ENCODE measurements at regions not wholly inside any gene's neighbourhood (a gene's known extent, or its start where the extent isn't known, plus 50 kb on each side); places are given as distances from the start of the nearest gene placed in this dataset.

DNA sequence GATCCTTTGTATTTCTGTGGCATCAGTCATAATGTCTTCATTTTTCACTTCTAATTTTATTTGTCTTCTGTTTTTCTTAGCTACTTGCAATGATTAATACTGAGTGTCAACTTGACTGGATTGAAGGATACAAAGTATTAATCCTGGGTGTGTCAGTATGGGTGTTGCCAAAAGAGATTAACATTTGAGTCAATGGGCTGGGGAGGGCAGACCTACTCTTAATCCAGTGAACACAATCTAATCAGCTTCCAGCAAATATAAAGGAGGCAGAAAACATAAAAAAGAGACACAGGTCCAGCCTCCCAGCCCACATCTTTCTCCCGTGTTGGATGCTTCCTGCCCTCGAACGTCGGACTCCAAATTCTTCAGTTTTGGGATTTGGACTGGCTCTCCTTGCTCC, 640.9 kb upstream of the MIR17HG start:
- no peak overlapping the region for H3K4me3 ChIP-seq (ENCODE audit: insufficient read length, low read depth)
- no peak overlapping the region for H3K9ac ChIP-seq (ENCODE audit: insufficient read length, low read depth)
- no peaks in the 10 kb centered on the region for H3K4me1 ChIP-seq (ENCODE audit: insufficient read depth, insufficient read length)
- DNase-seq (ENCODE audit: low read depth, low spot score), result no peak
- H3K9me3 ChIP-seq (ENCODE audit: insufficient read depth, low read length), result no peaks in the 10 kb centered on the region
- no peaks in the 10 kb centered on the region for H3K27me3 ChIP-seq (ENCODE audit: insufficient read depth, insufficient read length)
- TF ChIP-seq YY1 (IDR thresholded peaks at IDR 0.05; ENCODE audit: insufficient read depth, insufficient read length) (no peak), SUZ12 (IDR thresholded peaks at IDR 0.05; ENCODE audit: extremely low read depth, insufficient read depth, insufficient read length) (no peak)
- no peaks in the 10 kb centered on the region for H3K36me3 ChIP-seq (ENCODE audit: insufficient read depth, insufficient read length, low read length)

GRCh38 chr13:90708128-90708527, 639.4 kb upstream of the MIR17HG start:
- no peaks in the 10 kb centered on the region for H3K9me3 ChIP-seq (ENCODE audit: insufficient read depth, low read length)
- H3K36me3 ChIP-seq (ENCODE audit: insufficient read depth, insufficient read length, low read length), result no peaks in the 10 kb centered on the region
- DNase-seq (ENCODE audit: low read depth, low spot score), result no peak
- H3K4me3 ChIP-seq (ENCODE audit: insufficient read length, low read depth), result no peak overlapping the region
- TF ChIP-seq YY1 (IDR thresholded peaks at IDR 0.05; ENCODE audit: insufficient read depth, insufficient read length), result no peak
- no peak overlapping the region for H3K9ac ChIP-seq (ENCODE audit: insufficient read length, low read depth)
- no peaks in the 10 kb centered on the region for H3K27me3 ChIP-seq (ENCODE audit: insufficient read depth, insufficient read length)
- no peaks in the 10 kb centered on the region for H3K4me1 ChIP-seq (ENCODE audit: insufficient read depth, insufficient read length)

DNA sequence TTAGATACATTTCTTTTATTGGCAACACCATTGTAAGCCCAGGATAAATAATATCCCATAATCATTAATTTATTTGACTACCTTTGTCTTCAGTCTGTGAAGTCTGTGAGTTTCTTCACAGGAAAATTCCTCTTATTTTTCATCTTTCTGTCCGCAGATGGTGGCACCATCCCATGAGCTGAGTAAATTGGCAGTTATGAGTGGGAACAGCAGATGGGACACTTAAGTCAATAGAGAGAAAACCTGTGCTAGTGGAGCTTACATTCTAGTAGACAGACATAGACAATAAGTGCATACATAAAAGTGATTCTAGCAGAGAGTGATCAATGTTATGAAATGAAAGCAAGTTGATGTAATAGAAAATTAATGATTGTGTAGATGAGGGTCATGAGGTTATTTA, 638.2 kb upstream of the MIR17HG start:
- Histone ChIP-seq H3K36me3 (ENCODE audit: insufficient read depth, insufficient read length, low read length) (no peaks in the 10 kb centered on the region), H3K4me1 (ENCODE audit: insufficient read depth, insufficient read length) (no peaks in the 10 kb centered on the region), H3K9ac (ENCODE audit: insufficient read length, low read depth) (no peak overlapping the region), H3K9me3 (ENCODE audit: insufficient read depth, low read length) (no peaks in the 10 kb centered on the region), H3K27me3 (ENCODE audit: insufficient read depth, insufficient read length) (no peaks in the 10 kb centered on the region), H3K4me3 (ENCODE audit: insufficient read length, low read depth) (no peak overlapping the region)
- TF ChIP-seq YY1 (IDR thresholded peaks at IDR 0.05; ENCODE audit: insufficient read depth, insufficient read length) (no peak), ZNF274 (IDR thresholded peaks at IDR 0.05; ENCODE audit: low read depth, low read length) (no peak), SUZ12 (IDR thresholded peaks at IDR 0.05; ENCODE audit: extremely low read depth, insufficient read depth, insufficient read length) (no peak)
- no peak for DNase-seq (ENCODE audit: low read depth, low spot score)

DNA sequence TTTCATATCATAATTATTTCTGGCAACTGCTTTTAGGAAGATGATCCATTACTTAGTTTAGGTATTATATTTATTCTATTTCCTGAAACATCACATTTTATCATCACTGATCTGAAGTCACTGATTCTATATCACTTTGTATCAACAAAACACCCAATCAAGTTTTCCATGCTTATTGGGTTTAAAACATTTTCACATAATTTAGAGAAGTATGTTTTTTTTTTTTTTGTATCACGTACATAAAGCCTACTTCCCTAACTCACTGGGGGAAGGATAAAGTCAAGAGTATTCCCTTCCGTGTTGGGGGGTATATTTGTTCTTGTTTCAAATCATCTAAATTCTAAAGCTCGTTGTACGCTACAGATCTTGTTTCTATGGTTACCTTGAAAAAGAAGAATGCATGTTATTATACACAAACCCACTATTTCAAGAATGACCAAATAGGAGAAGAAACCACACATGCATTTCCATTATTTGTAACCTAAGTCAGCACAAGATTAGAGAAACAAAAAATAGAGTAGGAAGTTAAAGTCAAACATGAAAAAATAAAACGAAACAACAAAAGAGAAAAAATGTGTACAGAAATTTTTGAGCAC, 637.2 kb upstream of the MIR17HG start:
- DNase-seq (ENCODE audit: low read depth, low spot score), result no peak
- Histone ChIP-seq H3K27me3 (ENCODE audit: insufficient read depth, insufficient read length) (no peaks in the 10 kb centered on the region), H3K4me1 (ENCODE audit: insufficient read depth, insufficient read length) (no peaks in the 10 kb centered on the region), H3K4me3 (ENCODE audit: insufficient read length, low read depth) (no peak overlapping the region), H3K9ac (ENCODE audit: insufficient read length, low read depth) (no peak overlapping the region), H3K36me3 (ENCODE audit: insufficient read depth, insufficient read length, low read length) (no peaks in the 10 kb centered on the region), H3K9me3 (ENCODE audit: insufficient read depth, low read length) (no peaks in the 10 kb centered on the region)
- TF ChIP-seq SUZ12 (IDR thresholded peaks at IDR 0.05; ENCODE audit: extremely low read depth, insufficient read depth, insufficient read length) (no peak), ZNF274 (IDR thresholded peaks at IDR 0.05; ENCODE audit: low read depth, low read length) (no peak), YY1 (IDR thresholded peaks at IDR 0.05; ENCODE audit: insufficient read depth, insufficient read length) (no peak)

DNA sequence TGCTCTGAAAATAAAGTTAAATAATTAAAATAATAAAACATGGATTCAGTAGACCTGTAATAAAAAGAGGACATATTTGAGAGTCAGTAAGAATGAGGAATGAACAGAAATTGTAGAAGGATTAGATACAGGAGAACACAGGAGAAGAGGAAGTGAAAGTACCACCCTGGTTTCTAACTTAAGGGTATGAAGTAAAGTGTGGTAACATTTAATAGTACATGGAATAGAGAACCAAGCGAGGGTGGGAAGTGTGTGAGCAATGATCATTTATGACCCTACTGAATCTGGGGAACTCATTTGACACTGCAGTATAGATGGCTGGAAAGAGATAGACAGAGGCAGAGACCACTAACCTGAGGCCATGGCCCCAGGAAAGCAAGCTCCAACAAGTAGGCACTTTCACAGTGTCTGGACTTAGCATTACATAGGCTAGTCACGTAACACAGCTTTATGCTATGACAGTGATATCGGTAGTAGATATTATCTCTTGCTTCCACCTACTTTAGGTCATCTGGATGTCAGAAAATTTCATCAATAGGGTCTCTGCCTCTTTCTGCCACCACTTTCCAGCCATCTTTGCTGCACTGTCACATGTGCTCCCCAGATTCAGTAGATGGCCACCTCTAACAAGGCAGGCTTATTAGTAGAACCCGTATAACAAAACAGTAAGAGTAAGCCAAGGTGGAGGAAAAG, 633.9 kb upstream of the MIR17HG start:
- Histone ChIP-seq H3K27me3 (ENCODE audit: insufficient read depth, insufficient read length) (no peaks in the 10 kb centered on the region), H3K9ac (ENCODE audit: insufficient read length, low read depth) (no peak overlapping the region), H3K4me1 (ENCODE audit: insufficient read depth, insufficient read length) (no peaks in the 10 kb centered on the region), H3K36me3 (ENCODE audit: insufficient read depth, insufficient read length, low read length) (no peaks in the 10 kb centered on the region), H3K9me3 (ENCODE audit: insufficient read depth, low read length) (no peaks in the 10 kb centered on the region), H3K4me3 (ENCODE audit: insufficient read length, low read depth) (no peak overlapping the region)
- TF ChIP-seq ZNF274 (IDR thresholded peaks at IDR 0.05; ENCODE audit: low read depth, low read length), result no peak
- no peak for TF ChIP-seq YY1 (IDR thresholded peaks at IDR 0.05; ENCODE audit: insufficient read depth, insufficient read length)
- TF ChIP-seq SUZ12 (IDR thresholded peaks at IDR 0.05; ENCODE audit: extremely low read depth, insufficient read depth, insufficient read length), result no peak
- no peak for DNase-seq (ENCODE audit: low read depth, low spot score)

- H3K36me3 ChIP-seq (ENCODE audit: insufficient read depth, insufficient read length, low read length), result no peaks in the 10 kb centered on the region
- H3K9me3 ChIP-seq (ENCODE audit: insufficient read depth, low read length), result no peaks in the 10 kb centered on the region
- DNase-seq (ENCODE audit: low read depth, low spot score), result no peak
- no peak for TF ChIP-seq SUZ12 (IDR thresholded peaks at IDR 0.05; ENCODE audit: extremely low read depth, insufficient read depth, insufficient read length)
- TF ChIP-seq ZNF274 (IDR thresholded peaks at IDR 0.05; ENCODE audit: low read depth, low read length), result no peak
- no peak for TF ChIP-seq YY1 (IDR thresholded peaks at IDR 0.05; ENCODE audit: insufficient read depth, insufficient read length)
- no peaks in the 10 kb centered on the region for H3K27me3 ChIP-seq (ENCODE audit: insufficient read depth, insufficient read length)
- H3K9ac ChIP-seq (ENCODE audit: insufficient read length, low read depth), result no peak overlapping the region
- no peak overlapping the region for H3K4me3 ChIP-seq (ENCODE audit: insufficient read length, low read depth)
- no peaks in the 10 kb centered on the region for H3K4me1 ChIP-seq (ENCODE audit: insufficient read depth, insufficient read length)
Observed at GRCh38 chr13:90715485-90715884, 632.0 kb upstream of the MIR17HG start.

GRCh38 chr13:90717451-90717936, 630.0 kb upstream of the MIR17HG start:
- Histone ChIP-seq H3K9me3 (ENCODE audit: insufficient read depth, low read length) (no peaks in the 10 kb centered on the region), H3K4me1 (ENCODE audit: insufficient read depth, insufficient read length) (no peaks in the 10 kb centered on the region), H3K4me3 (ENCODE audit: insufficient read length, low read depth) (no peak overlapping the region), H3K27me3 (ENCODE audit: insufficient read depth, insufficient read length) (no peaks in the 10 kb centered on the region), H3K36me3 (ENCODE audit: insufficient read depth, insufficient read length, low read length) (no peaks in the 10 kb centered on the region), H3K9ac (ENCODE audit: insufficient read length, low read depth) (no peak overlapping the region)
- TF ChIP-seq ZNF274 (IDR thresholded peaks at IDR 0.05; ENCODE audit: low read depth, low read length) (no peak), SUZ12 (IDR thresholded peaks at IDR 0.05; ENCODE audit: extremely low read depth, insufficient read depth, insufficient read length) (no peak), YY1 (IDR thresholded peaks at IDR 0.05; ENCODE audit: insufficient read depth, insufficient read length) (no peak)
- DNase-seq (ENCODE audit: low read depth, low spot score), result no peak
